CD4-positive, alpha-beta T cell treated with Interleukin-17A for 4 hours (primary cell): ENCODE measurements at regions not wholly inside any gene's neighbourhood (a gene's known extent, or its start where the extent isn't known, plus 50 kb on each side); places are given as distances from the start of the nearest gene placed in this dataset.

Source experiments
- DNase-seq: peaks from one replicate; pipeline ENCODE4 v3.0.0-alpha.2; 2020; ENCODE audit warnings: mixed read lengths

- DNase-seq, result no peak
Observed at GRCh38 chr18:45505497-45506206, 109.6 kb upstream of the SLC14A2 start.

GRCh38 chr18:45506951-45507350 lies 108.3 kb upstream of the SLC14A2 start:
- no peak for DNase-seq

GRCh38 chr18:45509535-45509934 lies 105.7 kb upstream of the SLC14A2 start:
- DNase-seq, result no peak

- DNase-seq, result no peak
Observed at GRCh38 chr18:45510656-45511055, 104.6 kb upstream of the SLC14A2 start.

- no peak for DNase-seq
Observed at GRCh38 chr18:45512363-45512953, 102.8 kb upstream of the SLC14A2 start.

GRCh38 chr18:45517181-45517741 lies 98.0 kb upstream of the SLC14A2 start:
- DNase-seq, result no peak

GRCh38 chr18:45518311-45519155 lies 96.7 kb upstream of the SLC14A2 start:
- no peak for DNase-seq

GRCh38 chr18:45519411-45520280 lies 95.6 kb upstream of the SLC14A2 start:
- no peak for DNase-seq

GRCh38 chr18:45521136-45521535 lies 94.1 kb upstream of the SLC14A2 start:
- no peak for DNase-seq

- no peak for DNase-seq
Observed at GRCh38 chr18:45521777-45522176, 93.5 kb upstream of the SLC14A2 start.

- DNase-seq, result no peak
Observed at GRCh38 chr18:45522371-45522770, 92.9 kb upstream of the SLC14A2 start.

- no peak for DNase-seq
Observed at GRCh38 chr18:45525301-45525700, 90.0 kb upstream of the SLC14A2 start.

- no peak for DNase-seq
Observed at GRCh38 chr18:45526114-45526841, 89.0 kb upstream of the SLC14A2 start.

- no peak for DNase-seq
Observed at GRCh38 chr18:45527891-45528290, 87.4 kb upstream of the SLC14A2 start.

GRCh38 chr18:45528712-45529336 lies 86.5 kb upstream of the SLC14A2 start:
- DNase-seq, result no peak

GRCh38 chr18:45538444-45538843 lies 76.8 kb upstream of the SLC14A2 start:
- DNase-seq, result no peak

GRCh38 chr18:45539491-45539891 lies 75.8 kb upstream of the SLC14A2 start:
- no peak for DNase-seq

- no peak for DNase-seq
Observed at GRCh38 chr18:45540125-45540524, 75.2 kb upstream of the SLC14A2 start.

GRCh38 chr18:45541421-45541820 lies 73.9 kb upstream of the SLC14A2 start:
- DNase-seq, result no peak

- DNase-seq, result no peak
Observed at GRCh38 chr18:45542043-45542442, 73.2 kb upstream of the SLC14A2 start.

- DNase-seq, result no peak
Observed at GRCh38 chr18:45547910-45548309, 67.4 kb upstream of the SLC14A2 start.
